GM12874 (cell line): ENCODE measurements at regions not wholly inside any gene's neighbourhood (a gene's known extent, or its start where the extent isn't known, plus 50 kb on each side); places are given as distances from the start of the nearest gene placed in this dataset.

Experiments used
- CTCF ChIP-seq: IDR thresholded peaks from 2 replicates; pipeline ENCODE4 v1.5.1; 2011; ENCODE audit warnings: low read depth, mild to moderate bottlenecking, control low read depth, low read length, moderate library complexity; ENCODE audit not compliant: insufficient read depth

GRCh38 chr13:99873832-99874430, 97.6 kb downstream of the ZIC5 start:
- no peak for TF ChIP-seq CTCF

- no peak for TF ChIP-seq CTCF
Measured at GRCh38 chr13:99873141-99873540, 98.4 kb downstream of the ZIC5 start.

GRCh38 chr13:99871249-99871898, 100.2 kb downstream of the ZIC5 start:
- TF ChIP-seq CTCF = no peak

GRCh38 chr13:99870541-99870940, 101.0 kb downstream of the ZIC5 start:
- no peak for TF ChIP-seq CTCF

- no peak for TF ChIP-seq CTCF
Measured at GRCh38 chr13:99869830-99870229, 101.7 kb downstream of the ZIC5 start.

- no peak for TF ChIP-seq CTCF
Measured at GRCh38 chr13:99868767-99869166, 102.8 kb downstream of the ZIC5 start.

GRCh38 chr13:99867535-99868257, 103.9 kb downstream of the ZIC5 start:
- TF ChIP-seq CTCF = no peak
